ENCODE measurements at regions not wholly inside any gene's neighbourhood (a gene's known extent, or its start where the extent isn't known, plus 50 kb on each side); places are given as distances from the start of the nearest gene placed in this dataset.
"Not testable (repeated sequence)": the region's sequence is repeated elsewhere in the genome, so short reads cannot be mapped to it uniquely, and the experiment has no call there.

- H3K4me3 ChIP-seq, result no peak overlapping the region
- no peaks in the 10 kb centered on the region for H3K4me1 ChIP-seq (ENCODE audit: low read depth)
- no peak for ATAC-seq
- no peak for DNase-seq
- TF ChIP-seq CTCF (IDR thresholded peaks at IDR 0.05), result no peak
- H3K36me3 ChIP-seq (ENCODE audit: low read depth), result no peaks in the 10 kb centered on the region
- peaks cover 17% of the 10 kb centered on the region for H3K9me3 ChIP-seq
- intact Hi-C loops (cut with DNase I, micrococcal nuclease), result no loop called here
These were observed 366.6 kb downstream of the DMAC1 start for GRCh38 chr9:7432989-7433388.

- intact Hi-C loops (cut with DNase I, micrococcal nuclease), result not testable (repeated sequence)
These were observed 382.2 kb downstream of the DMAC1 start for GRCh38 chr9:7417397-7417796.

DNA sequence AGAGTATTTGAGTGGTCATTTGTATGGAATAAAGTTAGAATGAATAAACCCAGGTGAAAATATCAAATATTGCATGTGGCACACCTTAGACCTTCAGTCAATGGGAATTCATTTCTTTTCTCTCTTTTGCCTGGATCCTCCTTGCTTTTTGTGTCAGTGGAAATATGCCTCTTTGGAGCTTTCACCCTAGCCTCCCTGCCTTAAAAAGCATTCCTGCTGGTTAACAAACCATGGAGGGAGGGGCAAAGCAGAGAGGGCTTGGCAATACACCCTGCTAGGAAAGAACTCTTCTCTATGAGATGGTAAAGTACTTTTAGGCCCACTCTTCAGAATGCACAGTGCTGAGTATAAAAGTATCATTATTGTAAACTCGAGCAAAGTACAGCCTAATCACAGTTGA lies 383.7 kb downstream of the DMAC1 start:
- DNase-seq, result no peak
- no peak for TF ChIP-seq CTCF (IDR thresholded peaks at IDR 0.05)
- Histone ChIP-seq H3K36me3 (ENCODE audit: low read depth) (no peaks in the 10 kb centered on the region), H3K4me3 (no peak overlapping the region), H3K4me1 (ENCODE audit: low read depth) (no peaks in the 10 kb centered on the region), H3K9me3 (no peaks in the 10 kb centered on the region)
- intact Hi-C loops (cut with DNase I, micrococcal nuclease), result no loop called here
- ATAC-seq, result no peak

More at GRCh38 chr9:7417397-7417796, 382.2 kb downstream of the DMAC1 start:
- DNase-seq; H3K4me1 ChIP-seq (ENCODE audit: low read depth); ATAC-seq; H3K36me3 ChIP-seq (ENCODE audit: low read depth); H3K4me3 ChIP-seq; H3K9me3 ChIP-seq: not testable (repeated sequence)

DNA sequence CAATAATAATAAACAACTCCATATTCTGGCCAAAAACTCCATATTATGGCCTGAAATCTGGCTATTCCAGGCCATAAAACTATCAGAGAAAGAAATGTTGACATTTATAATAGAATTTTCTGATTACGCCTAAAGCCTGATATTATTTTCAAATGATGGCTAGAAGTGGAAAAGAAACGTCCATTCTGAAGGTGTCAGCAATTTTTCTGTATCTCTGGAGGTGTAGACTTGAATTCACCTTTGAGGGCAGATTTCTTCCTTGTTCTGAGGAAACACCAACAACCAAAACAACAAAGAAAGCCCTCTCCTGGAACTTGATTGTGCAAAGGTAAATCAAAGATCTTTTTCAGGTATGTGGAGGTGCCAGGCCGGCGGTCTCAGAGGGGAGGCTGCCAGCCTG lies 390.7 kb downstream of the DMAC1 start:
- ATAC-seq (no peak), DNase-seq (no peak)
- intact Hi-C loops (cut with DNase I, micrococcal nuclease), result loop anchor here in 1 of 2 donors (5.0 kb wide), 1 partner anchor 128 kb away; no protein-coding TSS in a partner anchor
- no peak overlapping the region for H3K4me3 ChIP-seq
- TF ChIP-seq CTCF (IDR thresholded peaks at IDR 0.05), result no peak
- no peaks in the 10 kb centered on the region for H3K36me3 ChIP-seq (ENCODE audit: low read depth)
- no peaks in the 10 kb centered on the region for H3K4me1 ChIP-seq (ENCODE audit: low read depth)
- H3K9me3 ChIP-seq, result no peaks in the 10 kb centered on the region

DNA sequence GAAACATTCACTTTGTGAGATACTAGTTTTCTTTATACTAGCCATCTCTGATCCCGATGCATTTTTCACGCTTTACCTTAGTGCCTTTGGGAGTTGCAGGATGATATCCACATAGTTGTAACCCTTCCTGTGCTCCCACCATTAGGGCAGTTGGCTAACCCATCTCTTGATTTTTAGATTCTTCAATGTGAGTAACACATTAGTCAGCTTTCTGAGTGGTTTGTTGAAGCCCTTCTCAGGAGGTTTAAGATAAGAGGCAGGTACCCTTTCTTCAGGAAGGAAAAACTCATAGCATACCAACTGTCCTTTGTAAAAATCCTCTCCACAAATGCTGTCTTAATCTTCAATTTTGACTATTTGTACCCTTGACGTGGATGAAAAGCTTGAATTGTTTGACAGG lies 392.3 kb downstream of the DMAC1 start:
- no peaks in the 10 kb centered on the region for H3K9me3 ChIP-seq
- H3K4me1 ChIP-seq (ENCODE audit: low read depth), result no peaks in the 10 kb centered on the region
- DNase-seq (no peak), ATAC-seq (no peak)
- no peak for TF ChIP-seq CTCF (IDR thresholded peaks at IDR 0.05)
- intact Hi-C loops (cut with DNase I, micrococcal nuclease), result loop anchor here in 1 of 2 donors (5.0 kb wide), 1 partner anchor 130 kb away; no protein-coding TSS in a partner anchor
- H3K4me3 ChIP-seq, result no peak overlapping the region
- H3K36me3 ChIP-seq (ENCODE audit: low read depth), result no peaks in the 10 kb centered on the region

GRCh38 chr9:7405924-7406604 lies 393.5 kb downstream of the DMAC1 start:
- Histone ChIP-seq H3K4me1 (ENCODE audit: low read depth) (no peaks in the 10 kb centered on the region), H3K9me3 (no peaks in the 10 kb centered on the region), H3K4me3 (no peak overlapping the region), H3K36me3 (ENCODE audit: low read depth) (no peaks in the 10 kb centered on the region)
- no peak for ATAC-seq
- TF ChIP-seq CTCF (IDR thresholded peaks at IDR 0.05), result no peak
- DNase-seq, result no peak
- intact Hi-C loops (cut with DNase I, micrococcal nuclease), result loop anchor here in 1 of 2 donors (5.0 kb wide), 1 partner anchor 131 kb away; no protein-coding TSS in a partner anchor

Measured in mucosa of descending colon (tissue), 3 donors.